GDM1 (cell line): ENCODE measurements at regions not wholly inside any gene's neighbourhood (a gene's known extent, or its start where the extent isn't known, plus 50 kb on each side); places are given as distances from the start of the nearest gene placed in this dataset.

Source experiments
- DNase-seq: peaks from one replicate; lab custom pipeline; 2025; lab: John Stamatoyannopoulos, UW

DNA sequence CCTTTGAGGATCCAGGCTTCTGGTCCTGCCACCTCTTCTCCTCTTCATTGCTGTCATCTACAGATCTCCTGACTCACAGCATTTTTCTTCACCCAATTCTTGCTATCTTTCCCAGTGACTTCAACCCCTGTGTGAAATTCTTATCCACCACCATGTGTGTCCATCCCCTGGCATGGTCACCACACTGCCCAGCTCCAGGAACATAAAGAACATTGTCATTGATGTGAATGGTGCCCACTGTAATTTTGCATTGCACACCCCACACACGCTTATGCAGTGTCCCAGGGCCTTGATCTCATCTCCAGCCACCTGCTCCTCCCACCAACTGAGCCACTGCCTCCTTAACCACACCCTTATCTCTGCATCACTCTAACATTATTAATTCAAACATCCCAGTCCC, 85.3 kb downstream of the C1D start:
- DNase-seq = no peak

DNA sequence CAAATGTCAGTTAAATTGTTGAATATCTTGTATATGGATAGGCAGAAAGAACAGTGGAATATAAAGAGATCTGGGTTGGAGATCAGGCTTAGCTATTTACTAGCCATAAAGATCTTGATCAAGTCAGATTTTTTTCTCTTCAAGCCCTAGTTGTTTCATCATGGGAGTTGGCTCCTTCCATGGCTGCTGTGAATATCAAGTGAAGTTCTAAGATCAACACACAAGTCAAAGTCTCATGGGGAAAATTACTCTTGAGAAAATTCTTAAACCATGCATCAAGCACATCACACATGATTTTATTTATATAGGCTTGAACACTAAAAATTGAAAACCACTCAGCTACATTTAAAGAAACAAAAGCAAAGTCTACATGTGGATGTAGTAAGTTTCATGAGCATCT, 79.8 kb downstream of the C1D start:
- no peak for DNase-seq

DNA sequence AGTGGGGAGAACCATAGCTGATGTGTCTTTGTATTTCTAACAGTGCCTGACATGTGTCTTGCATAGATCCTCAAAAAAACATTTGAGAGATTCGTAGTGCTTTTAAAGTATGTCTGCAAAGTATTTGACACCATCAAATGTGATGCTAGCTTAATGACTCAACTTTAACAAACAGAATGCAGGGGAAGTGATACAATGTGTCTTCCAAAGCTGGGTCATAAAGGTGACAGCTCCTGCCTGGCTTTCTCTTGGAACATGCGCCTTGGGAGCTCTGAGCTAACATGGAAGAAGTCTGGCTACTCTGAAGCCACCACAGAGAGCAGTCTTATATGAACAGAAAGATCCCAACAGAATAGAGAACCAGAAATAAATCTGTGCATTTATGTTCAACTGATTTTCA, 78.2 kb downstream of the C1D start:
- DNase-seq = no peak

DNA sequence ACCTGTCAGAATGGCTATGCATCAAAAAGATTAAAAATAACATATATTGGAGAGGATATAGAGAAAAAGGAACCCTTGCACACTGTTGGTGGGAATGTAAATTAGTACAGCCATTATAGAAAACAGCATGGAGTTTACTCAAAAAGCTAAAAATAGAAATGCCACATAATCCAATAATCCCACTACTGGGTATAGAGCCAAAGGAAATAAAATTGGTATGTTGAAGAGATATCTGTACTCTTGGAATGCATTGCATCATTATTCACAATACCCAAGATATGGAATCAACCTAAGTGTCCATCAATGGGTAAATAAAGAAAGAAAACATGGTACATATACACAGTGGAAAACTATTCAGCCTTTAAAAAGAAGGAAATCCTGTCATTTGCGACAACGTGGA, 77.2 kb downstream of the C1D start:
- DNase-seq = no peak

DNA sequence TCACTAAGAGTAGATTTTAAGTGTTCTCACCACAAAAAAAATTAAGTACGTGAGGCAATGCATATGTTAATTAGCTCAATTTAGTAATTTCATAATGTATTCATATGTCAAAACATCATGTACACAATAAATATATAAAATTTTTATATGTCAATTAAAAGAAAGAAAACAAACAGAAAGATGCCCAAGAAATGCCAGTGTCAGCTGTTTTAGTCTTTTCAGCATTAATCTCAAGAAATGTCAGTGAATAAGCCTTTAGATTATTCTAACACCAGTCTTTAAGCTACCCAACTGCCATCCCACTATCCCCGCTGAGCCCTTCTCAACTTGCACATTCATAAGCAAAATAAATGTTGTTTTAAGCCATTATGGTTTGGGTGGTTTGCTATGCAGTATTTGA, 76.5 kb downstream of the C1D start:
- no peak for DNase-seq
